ENCODE measurements at regions not wholly inside any gene's neighbourhood (a gene's known extent, or its start where the extent isn't known, plus 50 kb on each side); places are given as distances from the start of the nearest gene placed in this dataset.

GRCh38 chr15:96417760-96418130 lies 87.2 kb downstream of the NR2F2 start:
- TF ChIP-seq CTCF (IDR thresholded peaks at IDR 0.05; ENCODE audit: borderline replicate concordance, control extremely low read depth, extremely low read depth, insufficient read depth, missing control alignments), result no peak
- in situ Hi-C loops (cut with MboI; ENCODE audit: low sequenced_read_pairs, unreplicated experiment), result no loop called here
- DNase-seq (ENCODE audit: low spot score), result no peak

GRCh38 chr15:96418146-96418545 lies 87.6 kb downstream of the NR2F2 start:
- in situ Hi-C loops (cut with MboI; ENCODE audit: low sequenced_read_pairs, unreplicated experiment), result no loop called here
- no peak for TF ChIP-seq CTCF (IDR thresholded peaks at IDR 0.05; ENCODE audit: borderline replicate concordance, control extremely low read depth, extremely low read depth, insufficient read depth, missing control alignments)
- no peak for DNase-seq (ENCODE audit: low spot score)

- no peak for TF ChIP-seq CTCF (IDR thresholded peaks at IDR 0.05; ENCODE audit: borderline replicate concordance, control extremely low read depth, extremely low read depth, insufficient read depth, missing control alignments)
- in situ Hi-C loops (cut with MboI; ENCODE audit: low sequenced_read_pairs, unreplicated experiment), result no loop called here
- no peak for DNase-seq (ENCODE audit: low spot score)
Measured at GRCh38 chr15:96421178-96421601, 90.7 kb downstream of the NR2F2 start.

GRCh38 chr15:96422125-96422524 lies 91.6 kb downstream of the NR2F2 start:
- in situ Hi-C loops (cut with MboI; ENCODE audit: low sequenced_read_pairs, unreplicated experiment), result no loop called here
- DNase-seq (ENCODE audit: low spot score), result no peak
- no peak for TF ChIP-seq CTCF (IDR thresholded peaks at IDR 0.05; ENCODE audit: borderline replicate concordance, control extremely low read depth, extremely low read depth, insufficient read depth, missing control alignments)

GRCh38 chr15:96424674-96425073 lies 94.2 kb downstream of the NR2F2 start:
- in situ Hi-C loops (cut with MboI; ENCODE audit: low sequenced_read_pairs, unreplicated experiment), result no loop called here
- DNase-seq (ENCODE audit: low spot score), result no peak
- no peak for TF ChIP-seq CTCF (IDR thresholded peaks at IDR 0.05; ENCODE audit: borderline replicate concordance, control extremely low read depth, extremely low read depth, insufficient read depth, missing control alignments)

GRCh38 chr15:96428742-96429141 lies 98.2 kb downstream of the NR2F2 start:
- no peak for TF ChIP-seq CTCF (IDR thresholded peaks at IDR 0.05; ENCODE audit: borderline replicate concordance, control extremely low read depth, extremely low read depth, insufficient read depth, missing control alignments)
- no peak for DNase-seq (ENCODE audit: low spot score)
- in situ Hi-C loops (cut with MboI; ENCODE audit: low sequenced_read_pairs, unreplicated experiment), result no loop called here

- no peak for DNase-seq (ENCODE audit: low spot score)
- in situ Hi-C loops (cut with MboI; ENCODE audit: low sequenced_read_pairs, unreplicated experiment), result no loop called here
- TF ChIP-seq CTCF (IDR thresholded peaks at IDR 0.05; ENCODE audit: borderline replicate concordance, control extremely low read depth, extremely low read depth, insufficient read depth, missing control alignments), result no peak
Measured at GRCh38 chr15:96431786-96432185, 101.3 kb downstream of the NR2F2 start.

Data from GM13976 (cell line).